H1 (cell line): ENCODE measurements at regions not wholly inside any gene's neighbourhood (a gene's known extent, or its start where the extent isn't known, plus 50 kb on each side); places are given as distances from the start of the nearest gene placed in this dataset.

Experiments used
- CTCF ChIA-PET: fragments of 300-600 bp; sonication (Branson Sonifier 250); formaldehyde crosslinking; loops from one replicate; lab custom pipeline; 2021; ENCODE audit not compliant: partially characterized antibody; lab: Charles Lee
- POLR2A ChIA-PET: fragments of 300-600 bp; sonication (Branson Sonifier 250); formaldehyde crosslinking; loops from one replicate; lab custom pipeline; 2021; ENCODE audit warnings: inconsistent platforms; ENCODE audit not compliant: partially characterized antibody; lab: Charles Lee
- DNase-seq, 2 experiments: peaks; one replicate each; pipeline versions ENCODE4 v3.0.0 to v3.0.0-alpha.2; 2010 to 2022; ENCODE audit warnings: low spot score in 2 of 2, low read depth in 1 of 2, mixed read lengths in 1 of 2
- FAIRE-seq: peaks from 2 replicates; lab custom pipeline; 2011; peaks lifted over from hg19 to GRCh38; lab: Jason Lieb, UNC
- H2AFZ ChIP-seq: 2 replicates; pipeline ENCODE4 v1.8.1; 2012; ENCODE audit warnings: low read length, inconsistent platforms
- H2AK5ac ChIP-seq: 2 replicates; pipeline ENCODE4 v1.6.1; 2013; ENCODE audit warnings: low read depth, low read length
- H2BK120ac ChIP-seq: replicated peaks from 2 replicates; pipeline ENCODE3; 2013; ENCODE audit warnings: low read depth, low read length, inconsistent platforms
- H2BK12ac ChIP-seq: 2 replicates; pipeline ENCODE4 v1.6.1; 2013; ENCODE audit warnings: low read depth, low read length
- H2BK15ac ChIP-seq: 2 replicates; pipeline ENCODE4 v1.6.1; 2013; ENCODE audit warnings: low read length
- H2BK20ac ChIP-seq: 2 replicates; pipeline ENCODE4 v1.6.1; 2013; ENCODE audit warnings: low read length
- H2BK5ac ChIP-seq: 2 replicates; pipeline ENCODE4 v1.6.1; 2013; ENCODE audit warnings: low read depth, low read length
- H3K14ac ChIP-seq: 2 replicates; pipeline ENCODE4 v1.6.1; 2013; ENCODE audit warnings: inconsistent platforms; ENCODE audit not compliant: insufficient read length
- H3K18ac ChIP-seq: 2 replicates; pipeline ENCODE4 v1.6.1; 2013; ENCODE audit warnings: low read length; ENCODE audit errors: extremely low read depth
- H3K23ac ChIP-seq: 2 replicates; pipeline ENCODE4 v1.6.1; 2013; ENCODE audit warnings: inconsistent platforms; ENCODE audit not compliant: insufficient read length
- H3K23me2 ChIP-seq: 2 replicates; pipeline ENCODE4 v1.6.1; 2013; ENCODE audit warnings: low read depth, low read length
- H3K27ac ChIP-seq: 2 replicates; pipeline ENCODE4 v1.6.1; 2011; ENCODE audit warnings: low read depth, low read length, inconsistent platforms
- H3K27me3 ChIP-seq, 4 experiments: replicated peaks in 1 of 4; 1 replicate in 1 of 4; 2 replicates in 3 of 4; pipeline versions ENCODE4 v1.6.1 to v1.8.1; 2011 to 2013; ENCODE audit warnings: low read length in 3 of 4, mild to moderate bottlenecking in 3 of 4, inconsistent platforms in 2 of 4, mixed read lengths in 2 of 4, moderate library complexity in 1 of 4; ENCODE audit not compliant: control insufficient read depth in 3 of 4, insufficient read depth in 3 of 4; ENCODE audit errors: extremely low read depth in 1 of 4
- H3K36me3 ChIP-seq, 4 experiments: 2 replicates each; pipeline versions ENCODE4 v1.6.1 to v1.8.1; 2011 to 2013; ENCODE audit warnings: mild to moderate bottlenecking in 4 of 4, low read length in 3 of 4, moderate library complexity in 2 of 4, control low read depth in 1 of 4, inconsistent platforms in 1 of 4; ENCODE audit not compliant: insufficient read depth in 4 of 4, control insufficient read depth in 2 of 4
- H3K4ac ChIP-seq: replicated peaks from 2 replicates; pipeline ENCODE3; 2013; ENCODE audit warnings: low read length, low read depth, mixed read lengths, inconsistent platforms; ENCODE audit not compliant: insufficient read length
- H3K4me1 ChIP-seq, 4 experiments: replicated peaks in 1 of 4; 1 replicate in 1 of 4; 2 replicates in 3 of 4; pipeline versions ENCODE4 v1.6.1 to v1.8.1; 2011 to 2013; ENCODE audit warnings: low read length in 3 of 4, inconsistent platforms in 2 of 4, mixed read lengths in 1 of 4; ENCODE audit not compliant: insufficient read depth in 4 of 4, control insufficient read depth in 3 of 4
- H3K4me2 ChIP-seq, 2 experiments: 2 replicates each; pipeline versions ENCODE4 v1.6.1 to v1.8.1; 2011 to 2013; ENCODE audit warnings: low read depth in 2 of 2, low read length in 2 of 2, control low read depth in 1 of 2, inconsistent platforms in 1 of 2, mild to moderate bottlenecking in 1 of 2; ENCODE audit not compliant: insufficient read depth in 1 of 2
- H3K4me3 ChIP-seq, 4 experiments: fragments of 200-600, 300-600 bp in 1 of 4; sonication (generic), shearing (Covaris generic), sonication (Bioruptor Twin) in 1 of 4; 2 replicates each; pipeline versions ENCODE4 v1.5.1 to v1.8.1; 2011 to 2016; ENCODE audit warnings: low read length in 4 of 4, low read depth in 3 of 4, control low read depth in 2 of 4, inconsistent platforms in 2 of 4, mild to moderate bottlenecking in 2 of 4, mixed read lengths in 1 of 4, moderate library complexity in 1 of 4; ENCODE audit not compliant: insufficient read depth in 2 of 4; ENCODE audit errors: extremely low read depth in 1 of 4
- H3K56ac ChIP-seq: replicated peaks from 2 replicates; pipeline ENCODE3; 2013; ENCODE audit warnings: low read depth, mild to moderate bottlenecking, mixed read lengths, low read length, inconsistent platforms; ENCODE audit not compliant: insufficient read length
- H3K79me1 ChIP-seq: 2 replicates; pipeline ENCODE4 v1.6.1; 2013; ENCODE audit warnings: low read depth, low read length, control low read depth
- H3K79me2 ChIP-seq, 2 experiments: 2 replicates each; pipeline versions ENCODE4 v1.6.1 to v1.8.1; 2012 to 2013; ENCODE audit warnings: low read length in 2 of 2, mild to moderate bottlenecking in 2 of 2, inconsistent platforms in 1 of 2; ENCODE audit not compliant: insufficient read depth in 2 of 2, control insufficient read depth in 1 of 2
- H3K9ac ChIP-seq, 4 experiments: replicated peaks in 1 of 4; 1 replicate in 1 of 4; 2 replicates in 3 of 4; pipeline versions ENCODE4 v1.6.1 to v1.8.1; 2011 to 2013; ENCODE audit warnings: low read depth in 3 of 4, low read length in 3 of 4, control low read depth in 2 of 4, mild to moderate bottlenecking in 2 of 4, moderate library complexity in 2 of 4, inconsistent platforms in 1 of 4; ENCODE audit errors: extremely low read depth in 1 of 4
- H3K9me3 ChIP-seq, 2 experiments: 2 replicates each; pipeline versions ENCODE4 v1.6.1 to v1.8.1; 2012 to 2013; ENCODE audit warnings: mild to moderate bottlenecking in 2 of 2, moderate library complexity in 2 of 2, control low read depth in 1 of 2, inconsistent platforms in 1 of 2, low read depth in 1 of 2, low read length in 1 of 2, mixed read lengths in 1 of 2; ENCODE audit not compliant: insufficient read depth in 2 of 2
- H4K20me1 ChIP-seq, 2 experiments: replicated peaks in 1 of 2; 2 replicates each; pipeline versions ENCODE3 to v1.8.1; 2011 to 2013; ENCODE audit warnings: inconsistent platforms in 2 of 2, low read length in 2 of 2, mild to moderate bottlenecking in 1 of 2; ENCODE audit not compliant: insufficient read depth in 2 of 2, control insufficient read depth in 1 of 2
- H4K5ac ChIP-seq: 2 replicates; pipeline ENCODE4 v1.6.1; 2013; ENCODE audit warnings: low read length, low read depth, mixed read lengths, inconsistent platforms; ENCODE audit not compliant: insufficient read length
- H4K8ac ChIP-seq: 2 replicates; pipeline ENCODE4 v1.8.0; 2013; ENCODE audit warnings: mild to moderate bottlenecking, moderate library complexity, low read length, inconsistent platforms; ENCODE audit not compliant: insufficient read depth; ENCODE audit errors: extremely low read depth
- H4K91ac ChIP-seq: replicated peaks from 2 replicates; pipeline ENCODE3; 2013; ENCODE audit warnings: low read length, mixed read lengths, inconsistent platforms; ENCODE audit not compliant: insufficient read length
- CHD2 ChIP-seq: IDR thresholded peaks from 2 replicates; pipeline ENCODE4 v1.6.1; 2012; ENCODE audit warnings: low read length, improper control_type of control experiment
- RBBP5 ChIP-seq: IDR thresholded peaks from 2 replicates; pipeline ENCODE4 v1.7.1; 2012; ENCODE audit warnings: low read depth, mild to moderate bottlenecking, inconsistent platforms, low read length, moderate library complexity, borderline replicate concordance
- SRF ChIP-seq: IDR thresholded peaks from 2 replicates; pipeline ENCODE4 v1.6.1; 2011; ENCODE audit warnings: mild to moderate bottlenecking, low read depth, low read length, moderate library complexity
- WGBS, 2 experiments: shearing (Covaris generic) in 1 of 2; methylation state at CpG; one replicate each; pipeline versions ENCODE4 v1.1.6 to v1.1.7; 2013 to 2015; ENCODE audit warnings: low lambda C conversion rate in 2 of 2, mixed read lengths in 2 of 2, inconsistent platforms in 1 of 2, low coverage in 1 of 2, missing lambda C conversion rate in 1 of 2; ENCODE audit not compliant: insufficient replicate concordance in 2 of 2, insufficient coverage in 1 of 2, insufficient read length in 1 of 2; ENCODE audit errors: extremely low coverage in 1 of 2, missing lambda C conversion rate in 1 of 2; 5-methylcytosine and 5-hydroxymethylcytosine counted together

GRCh38 chr12:27865421-27865820, 85.4 kb upstream of the MANSC4 start:
- Histone ChIP-seq H3K79me1 (no peaks in the 10 kb centered on the region), H4K91ac (no peak overlapping the region), H3K23ac (no peak overlapping the region), H2BK5ac (no peak overlapping the region), H3K4me3 (no peak overlapping the region), H3K27ac (no peak overlapping the region), H3K79me2 (no peaks in the 10 kb centered on the region), H4K8ac (no peak overlapping the region), H4K5ac (no peak overlapping the region), H3K56ac (no peak overlapping the region), H2AK5ac (no peak overlapping the region), H2BK15ac (no peak overlapping the region), H2AFZ (no peak overlapping the region), H3K36me3 (no peaks in the 10 kb centered on the region), H3K4ac (no peak overlapping the region), H3K14ac (no peak overlapping the region), H3K4me2 (no peak overlapping the region), H3K9me3 (no peaks in the 10 kb centered on the region), H3K18ac (no peak overlapping the region), H3K23me2 (no peaks in the 10 kb centered on the region), H2BK12ac (no peak overlapping the region), H3K4me1 (no peaks in the 10 kb centered on the region), H3K27me3 (no peaks in the 10 kb centered on the region), H3K9ac (no peak overlapping the region), H2BK20ac (no peak overlapping the region), H4K20me1 (no peaks in the 10 kb centered on the region), H2BK120ac (no peak overlapping the region)
- DNase-seq (no peak), FAIRE-seq (no peak)
- TF ChIP-seq RBBP5 (no peak), SRF (no peak), CHD2 (no peak)
- ChIA-PET POLR2A (no interaction called here), CTCF (no interaction called here)
- 92% methylated on average over 3 of the region's 3 CpGs; no CpG with 5 or more reads in 1 of the 2 experiments for WGBS, 2 experiments
